Mucosa of gallbladder (tissue), 1 donor: ENCODE measurements at regions not wholly inside any gene's neighbourhood (a gene's known extent, or its start where the extent isn't known, plus 50 kb on each side); places are given as distances from the start of the nearest gene placed in this dataset.
"Not testable (repeated sequence)": the region's sequence is repeated elsewhere in the genome, so short reads cannot be mapped to it uniquely, and the experiment has no call there.

Experiments
- DNase-seq: peaks from one replicate; pipeline ENCODE4 v3.0.0-alpha.2; 2020; ENCODE audit warnings: low spot score
- donor health status: DM: no; HTN: no; CAD: no.

- DNase-seq = no peak
Observed at GRCh38 chr17:12195418-12195817, 174.7 kb downstream of the MAP2K4 start.

- no peak for DNase-seq
Observed at GRCh38 chr17:12201294-12201880, 180.7 kb downstream of the MAP2K4 start.

- no peak for DNase-seq
Observed at GRCh38 chr17:12209632-12210191, 189.0 kb downstream of the MAP2K4 start.

GRCh38 chr17:12220714-12221439 lies 200.2 kb downstream of the MAP2K4 start:
- not testable (repeated sequence) for DNase-seq

- DNase-seq = no peak
Observed at GRCh38 chr17:12222392-12222791, 201.7 kb downstream of the MAP2K4 start.

- no peak for DNase-seq
Observed at GRCh38 chr17:12227547-12227946, 206.9 kb downstream of the MAP2K4 start.

GRCh38 chr17:12229335-12229734 lies 208.7 kb downstream of the MAP2K4 start:
- peak; percentile 11 for DNase-seq

GRCh38 chr17:12230481-12231354 lies 210.0 kb downstream of the MAP2K4 start:
- no peak for DNase-seq

- no peak for DNase-seq
Observed at GRCh38 chr17:12231355-12231682, 210.6 kb downstream of the MAP2K4 start.

GRCh38 chr17:12239021-12239420 lies 218.3 kb downstream of the MAP2K4 start:
- not testable (repeated sequence) for DNase-seq

- DNase-seq = peak; percentile 12
Observed at GRCh38 chr17:12242345-12242954, 221.8 kb downstream of the MAP2K4 start.

GRCh38 chr17:12247761-12248160 lies 227.1 kb downstream of the MAP2K4 start:
- DNase-seq = no peak

GRCh38 chr17:12250973-12251372 lies 230.3 kb downstream of the MAP2K4 start:
- no peak for DNase-seq

GRCh38 chr17:12252462-12252861 lies 231.8 kb downstream of the MAP2K4 start:
- no peak for DNase-seq

- no peak for DNase-seq
Observed at GRCh38 chr17:12254460-12254859, 233.8 kb downstream of the MAP2K4 start.

- peak; percentile 47 for DNase-seq
Observed at GRCh38 chr17:12256380-12256995, 235.8 kb downstream of the MAP2K4 start.

- DNase-seq = no peak
Observed at GRCh38 chr17:12257176-12257575, 236.5 kb downstream of the MAP2K4 start.

- no peak for DNase-seq
Observed at GRCh38 chr17:12261354-12261753, 240.7 kb downstream of the MAP2K4 start.

GRCh38 chr17:12269751-12270150 lies 249.1 kb downstream of the MAP2K4 start:
- DNase-seq = no peak

- DNase-seq = no peak
Observed at GRCh38 chr17:12277827-12278226, 257.1 kb downstream of the MAP2K4 start.

GRCh38 chr17:12282056-12282455 lies 261.4 kb downstream of the MAP2K4 start:
- no peak for DNase-seq

- no peak for DNase-seq
Observed at GRCh38 chr17:12287953-12288352, 267.3 kb downstream of the MAP2K4 start.
